ENCODE measurements at regions not wholly inside any gene's neighbourhood (a gene's known extent, or its start where the extent isn't known, plus 50 kb on each side); places are given as distances from the start of the nearest gene placed in this dataset.

GRCh38 chr20:11168026-11168425, 494.2 kb upstream of the JAG1 start:
- TF ChIP-seq CTCF (IDR thresholded peaks at IDR 0.05; ENCODE audit: low read length), result no peak
- TF ChIP-seq EZH2 (optimal IDR thresholded peaks at IDR 0.05; ENCODE audit: low read depth, low read length), result no peak
- no peak for TF ChIP-seq EZH2phosphoT487 (IDR thresholded peaks at IDR 0.05; ENCODE audit: low read length)
